Spleen (tissue), 11 donors: ENCODE measurements at regions not wholly inside any gene's neighbourhood (a gene's known extent, or its start where the extent isn't known, plus 50 kb on each side); places are given as distances from the start of the nearest gene placed in this dataset.

Experiments used
- DNase-seq: peaks from one replicate; pipeline ENCODE4 v3.0.0-alpha.2; 2020
- H3K27ac ChIP-seq, 8 donors: fragments of 200-600 bp; sonication (generic) in 7 of 8; 1 replicate in 4 of 8; 2 replicates in 4 of 8; pipeline versions ENCODE4 v1.5.0 to v1.8.0; 2016 to 2021; ENCODE audit warnings: inconsistent platforms in 4 of 8, mild to moderate bottlenecking in 4 of 8, moderate library complexity in 1 of 8
- H3K27me3 ChIP-seq, 7 donors: fragments of 200-600 bp; sonication (generic) in 6 of 7; replicated peaks in 1 of 7; 1 replicate in 4 of 7; 2 replicates in 3 of 7; pipeline versions ENCODE4 v1.5.0 to v1.8.0; 2016 to 2021; ENCODE audit warnings: inconsistent platforms in 3 of 7, mild to moderate bottlenecking in 1 of 7
- H3K36me3 ChIP-seq, 6 donors: fragments of 200-600 bp; sonication (generic) in 5 of 6; 1 replicate in 4 of 6; 2 replicates in 2 of 6; pipeline versions ENCODE4 v1.5.0 to v1.8.0; 2016 to 2021; ENCODE audit warnings: inconsistent platforms in 2 of 6
- H3K4me1 ChIP-seq, 6 donors: fragments of 200-600 bp; sonication (generic) in 5 of 6; 1 replicate in 3 of 6; 2 replicates in 3 of 6; pipeline versions ENCODE4 v1.5.0 to v1.8.0; 2016 to 2021; ENCODE audit warnings: inconsistent platforms in 3 of 6
- H3K4me3 ChIP-seq, 8 donors: fragments of 200-600 bp; sonication (generic) in 7 of 8; 1 replicate in 4 of 8; 2 replicates in 4 of 8; pipeline versions ENCODE4 v1.5.0 to v1.8.0; 2016 to 2021; ENCODE audit warnings: inconsistent platforms in 4 of 8, mild to moderate bottlenecking in 4 of 8, moderate library complexity in 2 of 8
- H3K9me3 ChIP-seq, 8 donors: fragments of 200-600 bp; sonication (generic) in 7 of 8; 1 replicate in 4 of 8; 2 replicates in 4 of 8; pipeline versions ENCODE4 v1.5.0 to v1.8.0; 2016 to 2021; ENCODE audit warnings: inconsistent platforms in 4 of 8
- POLR2A ChIP-seq, 3 donors: fragments of 450-650 bp; IDR thresholded peaks; one replicate each; pipeline ENCODE4 v1.5.1; 2017; ENCODE audit warnings: antibody characterized with exemption in 3 of 3, mild to moderate bottlenecking in 1 of 3
- POLR2AphosphoS5 ChIP-seq, 3 donors: sonication (generic); formaldehyde crosslinking; IDR thresholded peaks; one replicate each; pipeline ENCODE4 v1.5.1; 2017; ENCODE audit warnings: antibody characterized with exemption in 3 of 3
- WGBS, 5 donors: extraction: QIAGEN DNeasy Blood & Tissue Kit in 3 of 5; methylation state at CpG; one replicate each; pipeline versions ENCODE4 v1.1.5 to v1.1.7; 2013 to 2018; 5-methylcytosine and 5-hydroxymethylcytosine counted together
- intact Hi-C: fragments of 100-400 bp; cut with DNase I; formaldehyde crosslinking; loops from one replicate; pipeline ENCODE4 v1.15.0; 2023; ENCODE audit warnings: low total_unique reads
- TF ChIP-seq, protein P1 (sequence below), 11 experiments: fragments of 200-600 bp in 7 of 11; fragments of 450-650 bp in 4 of 11; sonication (generic) in 4 of 11; IDR thresholded peaks in 8 of 11; conservative IDR thresholded peaks in 3 of 11; 1 replicate in 7 of 11; 2 replicates in 4 of 11; pipeline versions ENCODE4 v1.4.0 to v1.8.0; 2016 to 2021; ENCODE audit warnings: antibody characterized with exemption in 11 of 11, inconsistent platforms in 4 of 11, mild to moderate bottlenecking in 1 of 11
- donor health status: healthy with polysubstance abuse.
- donor health status: DM: no; HTN: no; CAD: no; lungs with moderate emphysema.
- donor health status: DM: no; HTN: no; CAD: no.
- donor health status: Bipolar disorder and iron deficiency.
- donor health status: healthy.
- donor health status: DM: no; HTN: no; CAD: no.
- donor health status: DM: yes; HTN: yes; CAD: no.

DNA sequence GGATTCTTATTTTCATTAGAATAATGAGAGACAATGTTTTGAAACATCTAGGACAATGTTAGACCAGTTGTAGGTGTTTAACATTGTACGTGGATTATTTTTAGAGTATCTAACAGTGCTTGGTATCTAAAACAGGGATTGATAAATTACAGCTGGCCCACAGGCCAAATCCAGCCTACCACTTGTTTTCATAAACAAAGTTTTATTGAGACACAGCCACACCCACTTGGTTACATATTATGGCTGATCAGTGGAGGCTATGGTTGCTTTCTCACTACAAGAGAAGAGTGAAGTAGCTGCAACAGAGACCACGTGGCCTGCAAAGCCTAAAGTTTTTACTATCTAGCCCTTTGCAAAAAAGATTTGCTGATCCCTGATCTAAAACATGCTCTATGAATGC is 223.1 kb upstream of the CTNNB1 start:
- 84 to 93% (median 91%) methylated on average over 2 of the region's 2 CpGs for WGBS, 5 donors
- no peaks in the 10 kb centered on the region for H3K27me3 ChIP-seq
- peaks cover 12 to 36% (median 17%) of the 10 kb centered on the region in 6 donors for H3K4me1 ChIP-seq
- no peak overlapping the region for H3K4me3 ChIP-seq
- H3K27ac ChIP-seq, result no peak overlapping the region
- TF ChIP-seq POLR2AphosphoS5 (IDR thresholded peaks at IDR 0.05), result no peak
- TF ChIP-seq, protein P1, sequence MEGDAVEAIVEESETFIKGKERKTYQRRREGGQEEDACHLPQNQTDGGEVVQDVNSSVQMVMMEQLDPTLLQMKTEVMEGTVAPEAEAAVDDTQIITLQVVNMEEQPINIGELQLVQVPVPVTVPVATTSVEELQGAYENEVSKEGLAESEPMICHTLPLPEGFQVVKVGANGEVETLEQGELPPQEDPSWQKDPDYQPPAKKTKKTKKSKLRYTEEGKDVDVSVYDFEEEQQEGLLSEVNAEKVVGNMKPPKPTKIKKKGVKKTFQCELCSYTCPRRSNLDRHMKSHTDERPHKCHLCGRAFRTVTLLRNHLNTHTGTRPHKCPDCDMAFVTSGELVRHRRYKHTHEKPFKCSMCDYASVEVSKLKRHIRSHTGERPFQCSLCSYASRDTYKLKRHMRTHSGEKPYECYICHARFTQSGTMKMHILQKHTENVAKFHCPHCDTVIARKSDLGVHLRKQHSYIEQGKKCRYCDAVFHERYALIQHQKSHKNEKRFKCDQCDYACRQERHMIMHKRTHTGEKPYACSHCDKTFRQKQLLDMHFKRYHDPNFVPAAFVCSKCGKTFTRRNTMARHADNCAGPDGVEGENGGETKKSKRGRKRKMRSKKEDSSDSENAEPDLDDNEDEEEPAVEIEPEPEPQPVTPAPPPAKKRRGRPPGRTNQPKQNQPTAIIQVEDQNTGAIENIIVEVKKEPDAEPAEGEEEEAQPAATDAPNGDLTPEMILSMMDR (IDR thresholded peaks at IDR 0.05 in 8 of 11, conservative IDR thresholded peaks at IDR 0.05 in 3 of 11), result no peak
- no peak for DNase-seq
- intact Hi-C loops, result no loop called here
- no peaks in the 10 kb centered on the region for H3K36me3 ChIP-seq
- H3K9me3 ChIP-seq, result no peaks in the 10 kb centered on the region

DNA sequence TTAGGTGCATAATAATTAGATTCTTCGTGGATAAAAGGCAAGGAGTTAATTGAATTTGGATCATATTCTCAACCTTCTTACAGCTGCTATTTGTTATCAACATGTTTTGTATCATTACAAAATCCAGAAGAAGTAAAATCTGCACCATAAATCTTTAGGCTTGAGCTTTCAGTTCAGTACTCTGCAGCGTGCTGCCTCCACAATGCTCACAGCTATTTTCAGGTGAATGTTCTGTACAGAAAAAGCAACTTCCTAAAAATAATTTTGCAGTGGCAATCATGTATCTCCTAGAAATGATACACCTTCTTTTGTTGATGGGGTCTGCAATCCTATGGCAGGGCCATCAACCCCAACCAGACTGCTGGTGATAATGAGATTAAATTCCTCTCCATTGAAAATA is 220.9 kb upstream of the CTNNB1 start:
- peaks cover 0 to 16% (median 3%) of the 10 kb centered on the region in 6 donors for H3K4me1 ChIP-seq
- no peak overlapping the region for H3K27ac ChIP-seq
- intact Hi-C loops, result no loop called here
- H3K9me3 ChIP-seq, result no peaks in the 10 kb centered on the region
- no peak for DNase-seq
- H3K4me3 ChIP-seq, result no peak overlapping the region
- WGBS, 5 donors, result 72 to 83% (median 76%) methylated on average over 2 of the region's 2 CpGs
- H3K27me3 ChIP-seq, result no peaks in the 10 kb centered on the region
- no peaks in the 10 kb centered on the region for H3K36me3 ChIP-seq
- TF ChIP-seq POLR2A (IDR thresholded peaks at IDR 0.05) (no peak), POLR2AphosphoS5 (IDR thresholded peaks at IDR 0.05) (no peak)
- TF ChIP-seq, protein P1 (IDR thresholded peaks at IDR 0.05 in 8 of 11, conservative IDR thresholded peaks at IDR 0.05 in 3 of 11), result no peak

DNA sequence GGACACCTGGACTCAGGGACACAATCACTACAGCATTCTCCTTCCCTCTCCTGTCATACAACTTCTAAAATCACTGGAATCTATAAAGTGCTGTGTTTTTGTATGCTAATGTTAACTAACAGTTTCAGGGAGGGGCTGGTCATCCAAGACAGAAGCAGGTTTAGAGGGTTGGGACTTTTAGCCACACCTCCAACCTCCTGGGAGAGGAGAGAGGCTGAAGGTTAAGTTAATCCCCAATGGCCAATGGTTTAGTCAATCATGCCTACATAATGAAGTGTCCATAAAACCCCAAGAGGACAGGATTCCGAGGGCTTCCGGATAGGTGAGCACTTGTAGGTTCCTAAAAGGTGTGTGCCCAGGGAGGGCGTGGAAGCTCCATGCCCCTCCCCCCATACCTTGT is 219.3 kb upstream of the CTNNB1 start:
- WGBS, 5 donors, result 85 to 98% (median 96%) methylated on average over 3 of the region's 3 CpGs
- Histone ChIP-seq H3K27me3 (no peaks in the 10 kb centered on the region), H3K9me3 (no peaks in the 10 kb centered on the region), H3K27ac (no peak overlapping the region), H3K4me1 (peaks cover 0 to 14% (median 3%) of the 10 kb centered on the region in 6 donors), H3K4me3 (no peak overlapping the region), H3K36me3 (no peaks in the 10 kb centered on the region)
- no peak for DNase-seq
- no peak for TF ChIP-seq POLR2A (IDR thresholded peaks at IDR 0.05)
- TF ChIP-seq, protein P1 (IDR thresholded peaks at IDR 0.05 in 8 of 11, conservative IDR thresholded peaks at IDR 0.05 in 3 of 11), result no peak
- no peak for TF ChIP-seq POLR2AphosphoS5 (IDR thresholded peaks at IDR 0.05)
- intact Hi-C loops, result no loop called here

DNA sequence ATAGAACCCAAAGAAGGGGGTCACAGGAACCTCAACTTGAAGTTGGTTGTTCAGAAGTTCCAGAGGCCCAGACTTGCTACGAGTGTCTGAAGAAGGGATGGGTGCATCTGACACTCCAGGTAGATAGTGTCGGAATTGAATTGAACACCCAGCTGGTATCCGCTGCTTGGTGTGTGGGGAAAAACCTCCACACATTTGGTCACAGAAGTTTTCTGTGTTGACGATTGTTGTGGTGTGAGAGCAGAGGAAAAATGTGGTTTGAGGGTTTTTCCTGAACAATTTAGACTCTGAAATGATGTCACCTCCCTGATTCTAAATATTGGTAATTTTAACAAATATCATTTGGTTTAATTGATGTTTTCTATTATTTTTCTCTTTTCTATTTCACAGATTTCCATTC is 218.8 kb upstream of the CTNNB1 start:
- no peak for TF ChIP-seq POLR2AphosphoS5 (IDR thresholded peaks at IDR 0.05)
- no peak for TF ChIP-seq POLR2A (IDR thresholded peaks at IDR 0.05)
- TF ChIP-seq, protein P1 (IDR thresholded peaks at IDR 0.05 in 8 of 11, conservative IDR thresholded peaks at IDR 0.05 in 3 of 11), result no peak
- H3K4me1 ChIP-seq, result peaks cover 0 to 9% (median 2%) of the 10 kb centered on the region in 6 donors
- no peaks in the 10 kb centered on the region for H3K36me3 ChIP-seq
- 20 to 43% (median 31%) methylated on average over 4 of the region's 4 CpGs for WGBS, 5 donors
- H3K27me3 ChIP-seq, result no peaks in the 10 kb centered on the region
- intact Hi-C loops, result no loop called here
- no peaks in the 10 kb centered on the region for H3K9me3 ChIP-seq
- H3K4me3 ChIP-seq, result no peak overlapping the region
- no peak overlapping the region for H3K27ac ChIP-seq
- DNase-seq, result no peak
